Small intestine (tissue), 7 donors: ENCODE measurements at regions not wholly inside any gene's neighbourhood (a gene's known extent, or its start where the extent isn't known, plus 50 kb on each side); places are given as distances from the start of the nearest gene placed in this dataset.

Experiments
- DNase-seq, 2 donors: peaks; one replicate each; pipeline versions ENCODE4 v3.0.0 to v3.0.0-alpha.2; 2013
- FAIRE-seq: peaks from 2 replicates; lab custom pipeline; 2012; peaks lifted over from hg19 to GRCh38; lab: Jason Lieb, UNC
- H3K27ac ChIP-seq, 3 donors: one replicate each; pipeline ENCODE4 v1.5.1; 2013; ENCODE audit warnings: low read length in 2 of 3, mild to moderate bottlenecking in 2 of 3, control low read depth in 1 of 3, inconsistent platforms in 1 of 3, low read depth in 1 of 3, moderate library complexity in 1 of 3
- H3K27me3 ChIP-seq, 3 donors: one replicate each; pipeline ENCODE4 v1.6.1; 2013; ENCODE audit warnings: low read length in 3 of 3, inconsistent platforms in 1 of 3; ENCODE audit not compliant: control insufficient read depth in 3 of 3, insufficient read depth in 3 of 3
- H3K36me3 ChIP-seq, 3 donors: one replicate each; pipeline ENCODE4 v1.6.1; 2013; ENCODE audit warnings: low read length in 3 of 3, inconsistent platforms in 1 of 3, low read depth in 1 of 3, mild to moderate bottlenecking in 1 of 3, moderate library complexity in 1 of 3; ENCODE audit not compliant: control insufficient read depth in 3 of 3, insufficient read depth in 2 of 3
- H3K4me1 ChIP-seq, 3 donors: one replicate each; pipeline ENCODE4 v1.6.1; 2013; ENCODE audit warnings: low read length in 2 of 3, inconsistent platforms in 1 of 3, low read depth in 1 of 3, mild to moderate bottlenecking in 1 of 3, moderate library complexity in 1 of 3; ENCODE audit not compliant: control insufficient read depth in 3 of 3, insufficient read depth in 2 of 3
- H3K4me3 ChIP-seq, 3 donors: one replicate each; pipeline ENCODE4 v1.5.1; 2013; ENCODE audit warnings: low read length in 3 of 3, control low read depth in 1 of 3, inconsistent platforms in 1 of 3, low read depth in 1 of 3, mild to moderate bottlenecking in 1 of 3, moderate library complexity in 1 of 3
- H3K9me3 ChIP-seq, 2 donors: one replicate each; pipeline ENCODE4 v1.6.1; 2013; ENCODE audit warnings: low read depth in 1 of 2, low read length in 1 of 2; ENCODE audit not compliant: control insufficient read depth in 2 of 2, insufficient read depth in 1 of 2
- WGBS, 3 donors: extraction: QIAGEN DNeasy Blood & Tissue Kit; methylation state at CpG; one replicate each; pipeline ENCODE4 v1.1.7; 2013; 5-methylcytosine and 5-hydroxymethylcytosine counted together
- donor health status: healthy with polysubstance abuse.
- donor health status: control.
- donor health status: control.
- donor health status: Bipolar disorder and iron deficiency.
- donor health status: healthy.

DNA sequence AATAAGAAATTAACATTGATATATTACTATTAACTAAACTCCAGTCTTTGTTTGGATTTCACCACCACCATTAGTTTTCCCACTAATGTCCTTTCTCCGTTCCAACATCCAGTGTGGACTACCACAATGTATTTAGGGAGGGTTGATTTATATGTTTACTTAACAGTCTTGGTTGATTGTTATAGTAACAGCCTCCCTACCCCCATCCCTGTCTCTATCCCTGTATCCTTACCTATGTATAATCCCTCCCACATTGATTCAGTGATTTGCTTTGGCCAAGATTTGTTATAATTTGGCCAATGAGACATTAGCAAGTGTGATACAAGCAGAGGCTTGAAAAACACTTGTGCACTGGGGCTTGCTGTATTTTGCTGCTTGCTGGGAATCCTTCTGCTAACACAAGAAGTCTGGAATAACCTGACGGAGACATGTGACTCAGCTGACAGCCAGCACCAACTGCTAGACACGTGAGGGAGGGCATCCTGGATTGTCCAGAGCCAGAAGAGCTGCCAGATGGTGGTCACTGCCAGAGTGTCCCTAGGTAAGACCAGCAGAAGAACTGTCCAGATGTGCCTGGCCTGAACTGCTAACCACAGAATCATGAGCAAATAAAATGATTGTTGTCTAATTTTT lies 51.2 kb upstream of the TCF7 start:
- Histone ChIP-seq H3K4me3 (no peak overlapping the region), H3K27ac (peak overlapping the region in 1 of 3 donors; percentile 4), H3K4me1 (no peaks in the 10 kb centered on the region), H3K27me3 (no peaks in the 10 kb centered on the region), H3K9me3 (no peaks in the 10 kb centered on the region), H3K36me3 (no peaks in the 10 kb centered on the region)
- FAIRE-seq: no peak
- 65 to 74% (median 71%) methylated on average over 3 of the region's 3 CpGs for WGBS, 3 donors
- DNase-seq: no peak

DNA sequence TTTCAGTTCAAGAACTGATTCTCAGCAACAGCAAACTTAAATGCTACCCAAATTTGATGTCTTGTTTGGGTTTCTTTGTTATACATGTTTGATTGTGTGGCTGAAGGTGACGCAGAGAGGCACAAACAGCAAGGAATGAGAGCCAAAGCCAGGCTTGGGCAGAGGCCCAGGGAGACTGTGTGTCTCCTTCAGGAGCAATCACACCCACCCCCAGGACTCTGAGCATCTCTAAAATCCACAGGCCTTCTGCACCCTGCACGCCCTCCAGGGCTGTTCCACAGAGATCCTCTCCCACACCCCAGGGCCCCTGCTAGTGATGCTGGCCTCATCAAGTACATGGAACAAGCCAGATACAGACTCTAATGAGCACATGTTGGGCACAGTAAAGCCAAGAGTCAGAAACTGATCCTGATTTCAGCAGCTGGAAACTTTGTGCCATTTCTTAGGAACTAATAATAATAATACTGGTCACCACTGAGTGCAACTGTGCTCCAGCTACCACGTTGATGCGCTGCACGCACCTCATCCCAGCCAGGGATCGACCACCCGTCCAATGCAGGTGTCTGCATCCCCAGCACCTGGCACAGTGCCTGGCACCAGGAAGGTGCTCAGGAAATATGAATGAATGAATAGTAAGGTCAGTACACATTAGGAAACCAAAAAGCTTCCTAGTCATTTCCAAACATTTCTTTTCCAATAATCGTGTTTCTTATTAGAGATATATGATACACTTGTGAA lies 54.6 kb upstream of the TCF7 start:
- Histone ChIP-seq H3K4me1 (no peaks in the 10 kb centered on the region), H3K36me3 (no peaks in the 10 kb centered on the region), H3K27me3 (no peaks in the 10 kb centered on the region), H3K4me3 (no peak overlapping the region), H3K9me3 (no peaks in the 10 kb centered on the region), H3K27ac (no peak overlapping the region)
- 85 to 89% (median 88%) methylated on average over 8 of the region's 8 CpGs for WGBS, 3 donors
- no peak for FAIRE-seq
- DNase-seq: no peak

DNA sequence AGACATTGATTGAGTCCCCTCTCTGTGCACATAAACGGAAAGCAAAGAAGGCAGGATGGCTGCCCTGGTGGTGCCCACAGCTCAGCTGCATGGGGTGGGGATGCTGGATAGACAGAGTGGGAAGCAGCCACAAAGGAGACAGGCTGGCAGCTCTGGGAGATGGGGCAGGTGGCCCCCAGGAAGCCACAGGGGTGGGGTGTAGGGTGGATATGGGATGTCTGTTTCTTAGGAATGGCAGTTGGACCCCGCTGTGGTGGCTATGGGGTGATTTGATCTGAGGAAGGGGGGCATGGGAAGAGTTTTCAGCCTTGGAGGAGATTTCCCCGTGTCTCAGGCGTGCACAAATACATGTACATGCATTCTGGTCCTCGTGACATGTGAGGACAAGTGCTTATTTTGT lies 50.2 kb upstream of the VDAC1 start:
- H3K4me3 ChIP-seq: no peak overlapping the region
- 90 to 94% (median 90%) methylated on average over 4 to 5 of the region's 5 CpGs for WGBS, 3 donors
- no peaks in the 10 kb centered on the region for H3K27me3 ChIP-seq
- FAIRE-seq (no peak), DNase-seq (no peak)
- no peaks in the 10 kb centered on the region for H3K36me3 ChIP-seq
- peaks cover 0 to 5% (median 3%) of the 10 kb centered on the region in 3 donors for H3K4me1 ChIP-seq
- no peaks in the 10 kb centered on the region for H3K9me3 ChIP-seq
- no peak overlapping the region for H3K27ac ChIP-seq
